Gastroesophageal sphincter (tissue), 4 donors: ENCODE measurements at regions not wholly inside any gene's neighbourhood (a gene's known extent, or its start where the extent isn't known, plus 50 kb on each side); places are given as distances from the start of the nearest gene placed in this dataset.

Experiments used
- ATAC-seq: fragments of 150-250 bp; one replicate; pipeline ENCODE4 v1.9.1; 2016; ENCODE audit warnings: mild to moderate bottlenecking, moderate library complexity
- H3K27ac ChIP-seq, 4 donors: fragments of 200-600 bp; sonication (generic) in 3 of 4; 1 replicate in 3 of 4; 2 replicates in 1 of 4; pipeline ENCODE4 v1.5.1; 2016 to 2019
- H3K27me3 ChIP-seq: fragments of 200-600 bp; sonication (generic); one replicate; pipeline ENCODE4 v1.5.1; 2019
- H3K36me3 ChIP-seq, 2 donors: fragments of 200-600 bp; sonication (generic); one replicate each; pipeline ENCODE4 v1.5.1; 2019; ENCODE audit warnings: control low read depth in 1 of 2
- H3K4me1 ChIP-seq, 3 donors: fragments of 200-600 bp; sonication (generic); 1 replicate in 2 of 3; 2 replicates in 1 of 3; pipeline ENCODE4 v1.5.1; 2016 to 2019; ENCODE audit warnings: control low read depth in 2 of 3
- H3K4me3 ChIP-seq, 2 donors: fragments of 200-600 bp; sonication (generic); one replicate each; pipeline ENCODE4 v1.5.1; 2019; ENCODE audit warnings: mild to moderate bottlenecking in 1 of 2, moderate library complexity in 1 of 2
- H3K9me3 ChIP-seq, 3 donors: fragments of 200-600 bp; sonication (generic); one replicate each; pipeline ENCODE4 v1.5.1; 2017 to 2019; ENCODE audit warnings: control low read depth in 2 of 3
- CTCF ChIP-seq, 4 experiments: fragments of 200-600 bp in 2 of 4; fragments of 450-650 bp in 2 of 4; sonication (generic) in 1 of 4; IDR thresholded peaks; one replicate each; pipeline ENCODE4 v1.5.1; 2017 to 2019; ENCODE audit warnings: antibody characterized with exemption in 4 of 4, mild to moderate bottlenecking in 2 of 4, moderate library complexity in 2 of 4
- EP300 ChIP-seq: sonication (generic); formaldehyde crosslinking; IDR thresholded peaks from one replicate; pipeline ENCODE4 v1.6.1; 2017; ENCODE audit warnings: antibody characterized with exemption, mild to moderate bottlenecking
- POLR2A ChIP-seq, 2 donors: fragments of 450-650 bp; IDR thresholded peaks; one replicate each; pipeline ENCODE4 v1.6.1; 2017; ENCODE audit warnings: antibody characterized with exemption in 2 of 2, mild to moderate bottlenecking in 2 of 2, moderate library complexity in 1 of 2
- POLR2AphosphoS5 ChIP-seq: sonication (generic); formaldehyde crosslinking; IDR thresholded peaks from one replicate; pipeline ENCODE4 v1.6.1; 2017; ENCODE audit warnings: antibody characterized with exemption
- WGBS, 2 donors: methylation state at CpG; one replicate each; pipeline ENCODE4 v1.1.5; 2018; ENCODE audit warnings: low coverage in 1 of 2; 5-methylcytosine and 5-hydroxymethylcytosine counted together

DNA sequence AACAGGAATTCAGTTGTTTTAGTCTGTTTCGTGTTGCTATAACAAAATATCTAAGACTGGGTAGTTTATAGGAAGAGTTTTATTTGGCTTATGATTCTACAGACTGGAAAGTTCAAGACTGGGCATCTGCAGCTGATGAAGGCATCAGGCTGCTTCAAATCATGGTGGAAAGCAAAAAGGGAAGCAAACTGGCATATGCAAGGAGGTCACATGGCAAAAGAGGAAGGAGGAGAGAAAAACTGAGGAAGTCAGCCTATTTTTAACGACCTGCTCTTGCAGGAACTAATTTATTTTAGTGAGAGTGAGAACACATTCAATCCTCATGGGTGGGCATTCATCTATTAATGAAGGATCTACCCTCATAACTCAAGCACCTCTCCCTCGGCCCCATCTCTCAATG, 363.1 kb upstream of the HS3ST1 start:
- Histone ChIP-seq H3K4me3 (no peak overlapping the region), H3K4me1 (no peaks in the 10 kb centered on the region), H3K27ac (no peak overlapping the region), H3K36me3 (no peaks in the 10 kb centered on the region), H3K9me3 (no peaks in the 10 kb centered on the region), H3K27me3 (no peaks in the 10 kb centered on the region)
- WGBS, 2 donors = 51 to 72% methylated on average over 3 of the region's 3 CpGs
- no peak for TF ChIP-seq POLR2AphosphoS5
- TF ChIP-seq POLR2A (IDR thresholded peaks at IDR 0.05) = no peak
- no peak for TF ChIP-seq EP300
- TF ChIP-seq CTCF (IDR thresholded peaks at IDR 0.05) = no peak
- ATAC-seq = no peak

- H3K4me3 ChIP-seq = no peak overlapping the region
- H3K4me1 ChIP-seq = no peaks in the 10 kb centered on the region
- no peaks in the 10 kb centered on the region for H3K9me3 ChIP-seq
- WGBS, 2 donors = 80 to 93% methylated on average over 4 of the region's 4 CpGs
- ATAC-seq = no peak
- no peaks in the 10 kb centered on the region for H3K36me3 ChIP-seq
- H3K27me3 ChIP-seq = no peaks in the 10 kb centered on the region
- no peak overlapping the region for H3K27ac ChIP-seq
- TF ChIP-seq CTCF (IDR thresholded peaks at IDR 0.05) (no peak), POLR2AphosphoS5 (no peak), POLR2A (IDR thresholded peaks at IDR 0.05) (no peak), EP300 (no peak)
These were observed 361.5 kb upstream of the HS3ST1 start for GRCh38 chr4:11790230-11790629.

GRCh38 chr4:11783588-11783987, 354.9 kb upstream of the HS3ST1 start:
- Histone ChIP-seq H3K27me3 (peaks cover 8% of the 10 kb centered on the region), H3K4me3 (no peak overlapping the region), H3K9me3 (no peaks in the 10 kb centered on the region), H3K4me1 (no peaks in the 10 kb centered on the region), H3K36me3 (no peaks in the 10 kb centered on the region), H3K27ac (no peak overlapping the region)
- TF ChIP-seq CTCF (IDR thresholded peaks at IDR 0.05) (no peak), POLR2A (IDR thresholded peaks at IDR 0.05) (no peak), POLR2AphosphoS5 (no peak), EP300 (no peak)
- ATAC-seq = no peak
- 64% methylated on average over 1 of the region's 1 CpG for WGBS, 2 donors

DNA sequence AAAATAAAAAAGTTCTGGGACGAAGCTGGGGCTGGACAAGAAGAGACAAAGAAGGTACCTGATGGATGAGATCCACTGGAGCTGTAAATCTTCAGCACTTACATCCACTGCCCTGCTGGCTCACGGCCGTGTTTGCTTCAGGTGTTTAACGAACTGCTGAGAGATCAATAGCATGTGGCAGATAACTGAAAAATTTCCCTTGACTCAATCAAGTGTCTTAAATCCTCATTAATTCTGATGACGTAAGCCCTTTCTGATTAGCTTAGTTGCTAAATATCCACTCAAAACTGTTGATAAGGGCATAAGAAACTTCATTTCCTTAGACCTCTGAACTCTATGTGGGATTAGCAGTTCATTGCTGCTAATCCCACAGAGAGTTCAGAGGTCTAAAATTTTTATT, 354.2 kb upstream of the HS3ST1 start:
- Histone ChIP-seq H3K27ac (no peak overlapping the region), H3K4me1 (no peaks in the 10 kb centered on the region), H3K9me3 (no peaks in the 10 kb centered on the region), H3K4me3 (no peak overlapping the region), H3K36me3 (no peaks in the 10 kb centered on the region), H3K27me3 (peaks cover 8% of the 10 kb centered on the region)
- TF ChIP-seq POLR2AphosphoS5 (no peak), EP300 (no peak), CTCF (IDR thresholded peaks at IDR 0.05) (no peak), POLR2A (IDR thresholded peaks at IDR 0.05) (no peak)
- no peak for ATAC-seq
- 80% methylated on average over 4 to 5 of the region's 5 CpGs for WGBS, 2 donors

- H3K36me3 ChIP-seq = no peaks in the 10 kb centered on the region
These were observed 348.8 kb upstream of the HS3ST1 start for GRCh38 chr4:11777447-11777846.

More at GRCh38 chr4:11777447-11777846, 348.8 kb upstream of the HS3ST1 start:
- H3K4me3 ChIP-seq = no peak overlapping the region
- no peak for ATAC-seq
- H3K9me3 ChIP-seq = no peaks in the 10 kb centered on the region
- no peak overlapping the region for H3K27ac ChIP-seq
- WGBS, 2 donors = 74% methylated on average over 3 of the region's 3 CpGs
- peaks cover 8% of the 10 kb centered on the region for H3K27me3 ChIP-seq
- TF ChIP-seq POLR2AphosphoS5 (no peak), POLR2A (IDR thresholded peaks at IDR 0.05) (no peak), EP300 (no peak), CTCF (IDR thresholded peaks at IDR 0.05) (no peak)
- no peaks in the 10 kb centered on the region for H3K4me1 ChIP-seq
